SK-N-SH treated with all-trans-retinoic acid at 6 μM for 48 hours (cell line): ENCODE measurements at regions not wholly inside any gene's neighbourhood (a gene's known extent, or its start where the extent isn't known, plus 50 kb on each side); places are given as distances from the start of the nearest gene placed in this dataset.

ENCODE experiments used
- ESRRG ChIP-seq: fragments of 250-450 bp; sonication (Bioruptor Pico); IDR thresholded peaks from 2 replicates; pipeline ENCODE4 v1.6.1; 2021; ENCODE audit warnings: mild to moderate bottlenecking
- OSR1 ChIP-seq: fragments of 250-450 bp; sonication (Bioruptor Pico); IDR thresholded peaks from 2 replicates; pipeline ENCODE4 v1.8.0; 2022; ENCODE audit warnings: moderate library complexity, mild to moderate bottlenecking, inconsistent platforms
- PATZ1 ChIP-seq: fragments of 250-450 bp; sonication (Bioruptor Pico); IDR thresholded peaks from 2 replicates; pipeline ENCODE4 v1.8.0; 2020; ENCODE audit warnings: mild to moderate bottlenecking, moderate library complexity, borderline replicate concordance
- RARB ChIP-seq: fragments of 250-450 bp; sonication (Bioruptor Pico); IDR thresholded peaks from 2 replicates; pipeline ENCODE4 v1.8.0; 2021; ENCODE audit warnings: mild to moderate bottlenecking, moderate library complexity
- SNAI2 ChIP-seq: fragments of 250-450 bp; sonication (Bioruptor Pico); IDR thresholded peaks from 2 replicates; pipeline ENCODE4 v1.5.0; 2020; ENCODE audit warnings: mild to moderate bottlenecking, moderate library complexity
- TOX ChIP-seq: fragments of 250-450 bp; sonication (Bioruptor Pico); IDR thresholded peaks from 2 replicates; pipeline ENCODE4 v1.8.0; 2021; ENCODE audit warnings: mild to moderate bottlenecking, moderate library complexity, borderline replicate concordance
- ZFP30 ChIP-seq: fragments of 450-650 bp; formaldehyde crosslinking; IDR thresholded peaks from 2 replicates; pipeline ENCODE4 v1.5.0; 2022; ENCODE audit warnings: mild to moderate bottlenecking, moderate library complexity
- ZNF70 ChIP-seq: fragments of 450-650 bp; formaldehyde crosslinking; IDR thresholded peaks from 2 replicates; pipeline ENCODE4 v1.5.0; 2020; ENCODE audit warnings: mild to moderate bottlenecking, moderate library complexity
- TF ChIP-seq, protein P1 (sequence below): fragments of 250-450 bp; sonication (Bioruptor Pico); IDR thresholded peaks from 2 replicates; pipeline ENCODE4 v1.5.1; 2021; ENCODE audit warnings: mild to moderate bottlenecking, moderate library complexity
- TF ChIP-seq, protein P2 (sequence below): fragments of 250-450 bp; sonication (Bioruptor Pico); IDR thresholded peaks from 2 replicates; pipeline ENCODE4 v1.5.1; 2020; ENCODE audit warnings: low read depth, mild to moderate bottlenecking, moderate library complexity
- TF ChIP-seq, protein P3 (sequence below): fragments of 250-450 bp; sonication (Bioruptor Pico); IDR thresholded peaks from 2 replicates; pipeline ENCODE4 v1.5.0; 2020; ENCODE audit warnings: mild to moderate bottlenecking, moderate library complexity

DNA sequence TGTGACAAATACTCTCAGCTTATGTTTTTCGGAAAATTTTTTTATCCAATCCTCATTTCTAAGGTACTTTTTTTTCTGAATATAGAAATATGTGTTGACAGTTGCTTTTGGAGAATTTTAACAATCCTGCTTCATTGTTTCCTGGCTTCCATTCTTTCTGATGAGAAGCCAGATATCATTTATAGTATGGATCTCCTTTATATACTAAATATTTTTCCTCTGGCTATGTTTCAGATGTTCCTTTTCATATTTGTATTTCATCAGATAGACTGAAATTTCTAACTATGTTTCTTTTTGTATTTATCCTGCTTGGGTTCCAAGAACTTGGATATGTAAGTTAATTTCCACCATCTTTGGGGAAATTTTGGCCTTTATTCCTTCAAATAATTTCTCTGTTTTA is 138.9 kb upstream of the CDH11 start:
- no peak for TF ChIP-seq ZNF70
- TF ChIP-seq SNAI2, result no peak
- TF ChIP-seq ESRRG (CRISPR knock-in tag), result no peak
- TF ChIP-seq RARB (CRISPR knock-in tag), result no peak
- TF ChIP-seq PATZ1 (CRISPR knock-in tag), result no peak
- TF ChIP-seq, protein P1, sequence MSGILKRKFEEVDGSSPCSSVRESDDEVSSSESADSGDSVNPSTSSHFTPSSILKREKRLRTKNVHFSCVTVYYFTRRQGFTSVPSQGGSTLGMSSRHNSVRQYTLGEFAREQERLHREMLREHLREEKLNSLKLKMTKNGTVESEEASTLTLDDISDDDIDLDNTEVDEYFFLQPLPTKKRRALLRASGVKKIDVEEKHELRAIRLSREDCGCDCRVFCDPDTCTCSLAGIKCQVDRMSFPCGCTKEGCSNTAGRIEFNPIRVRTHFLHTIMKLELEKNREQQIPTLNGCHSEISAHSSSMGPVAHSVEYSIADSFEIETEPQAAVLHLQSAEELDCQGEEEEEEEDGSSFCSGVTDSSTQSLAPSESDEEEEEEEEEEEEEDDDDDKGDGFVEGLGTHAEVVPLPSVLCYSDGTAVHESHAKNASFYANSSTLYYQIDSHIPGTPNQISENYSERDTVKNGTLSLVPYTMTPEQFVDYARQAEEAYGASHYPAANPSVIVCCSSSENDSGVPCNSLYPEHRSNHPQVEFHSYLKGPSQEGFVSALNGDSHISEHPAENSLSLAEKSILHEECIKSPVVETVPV, result no peak
- TF ChIP-seq ZFP30 (CRISPR knock-in tag), result no peak
- no peak for TF ChIP-seq TOX (CRISPR knock-in tag)
- TF ChIP-seq, protein P2, sequence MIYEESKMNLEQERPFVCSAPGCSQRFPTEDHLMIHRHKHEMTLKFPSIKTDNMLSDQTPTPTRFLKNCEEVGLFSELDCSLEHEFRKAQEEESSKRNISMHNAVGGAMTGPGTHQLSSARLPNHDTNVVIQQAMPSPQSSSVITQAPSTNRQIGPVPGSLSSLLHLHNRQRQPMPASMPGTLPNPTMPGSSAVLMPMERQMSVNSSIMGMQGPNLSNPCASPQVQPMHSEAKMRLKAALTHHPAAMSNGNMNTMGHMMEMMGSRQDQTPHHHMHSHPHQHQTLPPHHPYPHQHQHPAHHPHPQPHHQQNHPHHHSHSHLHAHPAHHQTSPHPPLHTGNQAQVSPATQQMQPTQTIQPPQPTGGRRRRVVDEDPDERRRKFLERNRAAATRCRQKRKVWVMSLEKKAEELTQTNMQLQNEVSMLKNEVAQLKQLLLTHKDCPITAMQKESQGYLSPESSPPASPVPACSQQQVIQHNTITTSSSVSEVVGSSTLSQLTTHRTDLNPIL (CRISPR knock-in tag), result no peak
- TF ChIP-seq, protein P3, sequence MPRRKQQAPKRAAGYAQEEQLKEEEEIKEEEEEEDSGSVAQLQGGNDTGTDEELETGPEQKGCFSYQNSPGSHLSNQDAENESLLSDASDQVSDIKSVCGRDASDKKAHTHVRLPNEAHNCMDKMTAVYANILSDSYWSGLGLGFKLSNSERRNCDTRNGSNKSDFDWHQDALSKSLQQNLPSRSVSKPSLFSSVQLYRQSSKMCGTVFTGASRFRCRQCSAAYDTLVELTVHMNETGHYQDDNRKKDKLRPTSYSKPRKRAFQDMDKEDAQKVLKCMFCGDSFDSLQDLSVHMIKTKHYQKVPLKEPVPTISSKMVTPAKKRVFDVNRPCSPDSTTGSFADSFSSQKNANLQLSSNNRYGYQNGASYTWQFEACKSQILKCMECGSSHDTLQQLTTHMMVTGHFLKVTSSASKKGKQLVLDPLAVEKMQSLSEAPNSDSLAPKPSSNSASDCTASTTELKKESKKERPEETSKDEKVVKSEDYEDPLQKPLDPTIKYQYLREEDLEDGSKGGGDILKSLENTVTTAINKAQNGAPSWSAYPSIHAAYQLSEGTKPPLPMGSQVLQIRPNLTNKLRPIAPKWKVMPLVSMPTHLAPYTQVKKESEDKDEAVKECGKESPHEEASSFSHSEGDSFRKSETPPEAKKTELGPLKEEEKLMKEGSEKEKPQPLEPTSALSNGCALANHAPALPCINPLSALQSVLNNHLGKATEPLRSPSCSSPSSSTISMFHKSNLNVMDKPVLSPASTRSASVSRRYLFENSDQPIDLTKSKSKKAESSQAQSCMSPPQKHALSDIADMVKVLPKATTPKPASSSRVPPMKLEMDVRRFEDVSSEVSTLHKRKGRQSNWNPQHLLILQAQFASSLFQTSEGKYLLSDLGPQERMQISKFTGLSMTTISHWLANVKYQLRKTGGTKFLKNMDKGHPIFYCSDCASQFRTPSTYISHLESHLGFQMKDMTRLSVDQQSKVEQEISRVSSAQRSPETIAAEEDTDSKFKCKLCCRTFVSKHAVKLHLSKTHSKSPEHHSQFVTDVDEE (CRISPR knock-in tag), result no peak
- no peak for TF ChIP-seq OSR1 (CRISPR knock-in tag)
